Psoas muscle (tissue), 7 donors: ENCODE measurements at regions not wholly inside any gene's neighbourhood (a gene's known extent, or its start where the extent isn't known, plus 50 kb on each side); places are given as distances from the start of the nearest gene placed in this dataset.

Source experiments
- ATAC-seq, 4 donors: fragments of 200-7000 bp; cut with Tn5 transposase; one replicate each; pipeline ENCODE4 v1.9.1; 2020; ENCODE audit warnings: moderate library complexity in 3 of 4, mild to moderate bottlenecking in 2 of 4
- DNase-seq, 2 donors: peaks; one replicate each; pipeline ENCODE4 v3.0.0-alpha.2; 2020
- H3K27ac ChIP-seq: fragments of 200-600 bp; one replicate; pipeline ENCODE4 v1.8.0; 2022
- H3K27me3 ChIP-seq, 3 donors: fragments of 200-600 bp in 1 of 3; one replicate each; pipeline versions ENCODE4 v1.6.1 to v1.8.0; 2013 to 2022; ENCODE audit warnings: low read length in 2 of 3, mild to moderate bottlenecking in 2 of 3, moderate library complexity in 1 of 3; ENCODE audit not compliant: insufficient read depth in 3 of 3
- H3K36me3 ChIP-seq, 2 donors: fragments of 200-600 bp in 1 of 2; one replicate each; pipeline versions ENCODE4 v1.6.1 to v1.8.0; 2013 to 2022; ENCODE audit warnings: low read depth in 1 of 2, mild to moderate bottlenecking in 1 of 2, moderate library complexity in 1 of 2; ENCODE audit not compliant: insufficient read depth in 1 of 2
- H3K4me1 ChIP-seq: fragments of 200-600 bp; one replicate; pipeline ENCODE4 v1.8.0; 2022
- H3K4me3 ChIP-seq: fragments of 200-600 bp; one replicate; pipeline ENCODE4 v1.8.0; 2022; ENCODE audit warnings: mild to moderate bottlenecking
- H3K9me3 ChIP-seq: fragments of 200-600 bp; one replicate; pipeline ENCODE4 v1.8.0; 2022
- CTCF ChIP-seq: fragments of 200-600 bp; IDR thresholded peaks from one replicate; pipeline ENCODE4 v1.8.0; 2022; ENCODE audit warnings: antibody characterized with exemption
- WGBS, 3 donors: extraction: QIAGEN DNeasy Blood & Tissue Kit; methylation state at CpG; one replicate each; pipeline versions ENCODE4 v1.1.6 to v1.1.7; 2013; 5-methylcytosine and 5-hydroxymethylcytosine counted together
- intact Hi-C, 2 donors: fragments of 100-400 bp; cut with DNase I; formaldehyde crosslinking; loops; one replicate each; pipeline versions ENCODE4 v1.11.0 to v1.14.2; 2022
- donor health status: healthy with polysubstance abuse.
- donor health status: DM: no; HTN: no; CAD: no; lungs with moderate emphysema.
- donor health status: Bipolar disorder and iron deficiency.
- donor health status: healthy.
- donor health status: DM: yes; HTN: yes; CAD: no.
- donor health status: DM: no; HTN: no; CAD: no.
- donor health status: DM: yes; HTN: yes; CAD: no.

- H3K9me3 ChIP-seq = no peaks in the 10 kb centered on the region
- H3K36me3 ChIP-seq = no peaks in the 10 kb centered on the region
- TF ChIP-seq CTCF = no peak
- DNase-seq (no peak), ATAC-seq (no peak)
- H3K27me3 ChIP-seq = no peaks in the 10 kb centered on the region
- WGBS, 3 donors = 90 to 93% (median 91%) methylated on average over 2 of the region's 2 CpGs
- intact Hi-C loops = no loop called here
- H3K27ac ChIP-seq = no peak overlapping the region
- H3K4me1 ChIP-seq = no peaks in the 10 kb centered on the region
- no peak overlapping the region for H3K4me3 ChIP-seq
Measured at GRCh38 chr5:125421006-125421405, 674.6 kb upstream of the ZNF608 start.

- Histone ChIP-seq H3K27ac (no peak overlapping the region), H3K9me3 (no peaks in the 10 kb centered on the region), H3K4me3 (no peak overlapping the region), H3K36me3 (no peaks in the 10 kb centered on the region), H3K4me1 (no peaks in the 10 kb centered on the region), H3K27me3 (no peaks in the 10 kb centered on the region)
- intact Hi-C loops = no loop called here
- 76 to 82% (median 81%) methylated on average over 5 of the region's 5 CpGs for WGBS, 3 donors
- DNase-seq (no peak), ATAC-seq (no peak)
- TF ChIP-seq CTCF = no peak
Measured at GRCh38 chr5:125422342-125422741, 675.9 kb upstream of the ZNF608 start.

GRCh38 chr5:125424402-125425141, 678.1 kb upstream of the ZNF608 start:
- Histone ChIP-seq H3K4me1 (no peaks in the 10 kb centered on the region), H3K27ac (no peak overlapping the region), H3K4me3 (no peak overlapping the region), H3K27me3 (no peaks in the 10 kb centered on the region), H3K9me3 (no peaks in the 10 kb centered on the region), H3K36me3 (no peaks in the 10 kb centered on the region)
- intact Hi-C loops = no loop called here
- TF ChIP-seq CTCF = no peak
- DNase-seq (no peak), ATAC-seq (no peak)
- WGBS, 3 donors = 33 to 48% (median 41%) methylated on average over 6 of the region's 6 CpGs

- no peak for DNase-seq
- no peak for ATAC-seq
- Histone ChIP-seq H3K4me3 (no peak overlapping the region), H3K9me3 (no peaks in the 10 kb centered on the region), H3K36me3 (no peaks in the 10 kb centered on the region), H3K4me1 (no peaks in the 10 kb centered on the region), H3K27me3 (no peaks in the 10 kb centered on the region), H3K27ac (no peak overlapping the region)
- 65 to 88% (median 84%) methylated on average over 1 of the region's 1 CpG for WGBS, 3 donors
- intact Hi-C loops = no loop called here
- TF ChIP-seq CTCF = no peak
Measured at GRCh38 chr5:125429498-125429897, 683.1 kb upstream of the ZNF608 start.

GRCh38 chr5:125433457-125433856, 687.0 kb upstream of the ZNF608 start:
- no peaks in the 10 kb centered on the region for H3K36me3 ChIP-seq
- no peak overlapping the region for H3K27ac ChIP-seq
- no peaks in the 10 kb centered on the region for H3K4me1 ChIP-seq
- DNase-seq (no peak), ATAC-seq (no peak)
- H3K27me3 ChIP-seq = no peaks in the 10 kb centered on the region
- H3K4me3 ChIP-seq = no peak overlapping the region
- no peaks in the 10 kb centered on the region for H3K9me3 ChIP-seq
- no peak for TF ChIP-seq CTCF
- 40 to 51% (median 48%) methylated on average over 2 of the region's 2 CpGs for WGBS, 3 donors
- intact Hi-C loops = no loop called here
